Skeletal muscle cell (primary cell): ENCODE measurements at regions not wholly inside any gene's neighbourhood (a gene's known extent, or its start where the extent isn't known, plus 50 kb on each side); places are given as distances from the start of the nearest gene placed in this dataset.
"Not testable (repeated sequence)": the region's sequence is repeated elsewhere in the genome, so short reads cannot be mapped to it uniquely, and the experiment has no call there.

Experiments
- DNase-seq: peaks from one replicate; pipeline ENCODE4 v3.0.0-alpha.2; 2010; ENCODE audit warnings: low read depth
- H3K4me3 ChIP-seq: 2 replicates; pipeline ENCODE4 v1.5.1; 2011; ENCODE audit warnings: low read depth, mild to moderate bottlenecking, control low read depth, low read length, moderate library complexity

- no peak for DNase-seq
- no peak overlapping the region for H3K4me3 ChIP-seq
Observed at GRCh38 chr3:1456781-1457311, 364.0 kb downstream of the CNTN6 start.

DNA sequence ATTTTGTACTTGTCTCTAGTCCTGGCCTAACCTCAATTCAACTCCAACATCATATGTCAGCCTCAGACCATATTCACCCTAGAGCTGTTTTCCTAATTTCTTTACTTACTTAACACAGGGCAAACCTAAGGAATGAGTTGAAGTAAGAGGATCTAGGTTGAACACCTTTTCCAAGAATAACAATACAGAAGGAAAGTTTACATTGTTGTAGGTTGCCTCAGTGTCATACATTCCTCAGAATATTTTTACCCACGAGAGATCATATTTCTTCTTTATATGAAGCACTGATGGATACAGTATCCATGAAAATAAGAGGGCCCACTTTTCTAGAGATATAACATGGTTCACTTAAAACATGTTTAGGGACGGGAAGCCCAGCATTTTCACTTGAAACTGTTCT is 369.5 kb downstream of the CNTN6 start:
- no peak overlapping the region for H3K4me3 ChIP-seq
- DNase-seq, result no peak

DNA sequence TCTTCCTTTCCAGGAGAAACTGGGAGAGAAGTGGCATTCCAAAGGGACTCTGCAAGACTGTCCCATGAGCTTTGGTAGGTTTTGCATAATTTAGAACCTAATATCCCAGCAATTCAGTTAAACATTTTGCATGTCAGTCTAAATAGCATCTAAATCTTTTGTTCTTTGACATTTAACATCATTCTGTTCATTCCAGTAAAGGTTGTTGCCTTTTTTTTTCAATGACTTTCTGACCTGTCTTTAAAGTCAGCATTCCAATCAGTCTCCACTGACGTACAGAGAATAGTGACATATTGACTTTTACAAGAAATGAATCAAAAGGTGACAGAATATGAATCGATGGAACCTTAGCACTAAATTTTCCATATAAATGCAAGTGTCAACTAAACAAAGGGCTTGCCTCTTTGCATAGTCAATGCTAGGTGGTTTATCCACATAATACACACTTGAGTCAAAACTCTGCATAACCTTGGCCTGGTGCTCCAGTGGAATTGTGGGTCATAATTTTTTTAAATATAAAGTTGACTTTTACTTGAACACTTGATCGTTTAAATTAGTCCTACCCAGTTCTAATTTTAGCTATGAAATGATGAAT is 370.1 kb downstream of the CNTN6 start:
- no peak overlapping the region for H3K4me3 ChIP-seq
- no peak for DNase-seq

DNA sequence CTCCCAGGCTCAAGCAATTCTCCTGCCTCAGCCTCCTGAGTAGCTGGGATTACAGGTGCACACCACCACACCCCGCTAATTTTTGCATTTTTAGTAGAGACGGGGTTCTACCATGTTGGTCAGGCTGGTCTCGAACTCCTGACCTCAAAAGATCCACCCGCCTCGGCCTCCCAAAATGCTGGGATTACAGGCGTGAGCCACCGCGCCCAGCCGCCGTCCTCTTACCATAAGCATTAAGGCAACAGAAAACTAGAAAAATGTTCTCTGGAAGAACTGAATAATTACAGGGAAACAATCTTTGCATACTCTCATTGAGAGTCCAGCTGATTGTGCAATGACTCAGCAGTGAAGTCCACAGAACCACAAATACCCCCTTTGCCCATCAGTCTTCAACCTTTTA is 372.3 kb downstream of the CNTN6 start:
- not testable (repeated sequence) for H3K4me3 ChIP-seq, DNase-seq

- no peak overlapping the region for H3K4me3 ChIP-seq
- DNase-seq, result no peak
Observed at GRCh38 chr3:1468145-1468544, 375.3 kb downstream of the CNTN6 start.

DNA sequence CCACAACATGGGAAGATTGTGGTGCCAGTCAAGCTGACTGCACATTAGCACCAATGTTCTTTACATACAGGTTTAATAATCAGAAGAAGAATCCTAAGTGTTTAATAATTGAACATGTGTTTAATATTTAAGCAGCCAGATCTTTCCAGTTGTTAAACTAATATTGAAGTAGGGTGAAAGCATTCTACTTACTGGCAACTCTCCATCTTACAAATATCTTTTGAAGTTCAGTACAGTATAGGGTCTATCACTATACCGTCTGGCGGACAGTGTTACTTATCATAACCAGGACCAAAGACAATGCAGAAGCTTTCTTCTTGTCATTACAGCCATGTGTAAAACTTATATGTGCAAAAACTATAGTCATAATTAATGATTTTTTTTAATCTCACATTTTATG is 376.4 kb downstream of the CNTN6 start:
- no peak overlapping the region for H3K4me3 ChIP-seq
- DNase-seq, result no peak

- no peak overlapping the region for H3K4me3 ChIP-seq
- no peak for DNase-seq
Observed at GRCh38 chr3:1469687-1470086, 376.9 kb downstream of the CNTN6 start.

DNA sequence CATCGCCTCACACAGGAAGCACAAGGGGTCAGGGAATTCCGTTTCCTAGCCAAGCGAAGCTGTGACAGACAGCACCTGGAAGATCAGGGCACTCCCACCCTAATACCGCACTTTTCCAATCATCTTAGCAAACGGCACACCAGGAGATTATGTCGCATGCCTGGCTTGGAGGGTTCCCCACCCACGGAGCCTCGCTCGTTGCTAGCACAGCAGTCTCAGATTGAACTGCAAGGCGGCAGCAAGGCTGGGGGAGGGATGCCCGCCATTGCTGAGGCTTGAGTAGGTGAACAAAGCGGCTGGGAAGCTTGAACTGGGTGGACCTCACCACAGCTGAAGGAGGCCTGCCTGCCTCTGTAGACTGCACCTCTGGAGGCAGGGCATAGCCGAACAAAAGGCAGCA is 384.8 kb downstream of the CNTN6 start:
- no peak for DNase-seq
- no peak overlapping the region for H3K4me3 ChIP-seq

GRCh38 chr3:1495466-1495865 is 402.6 kb downstream of the CNTN6 start:
- no peak for DNase-seq
- no peak overlapping the region for H3K4me3 ChIP-seq

- no peak for DNase-seq
- no peak overlapping the region for H3K4me3 ChIP-seq
Observed at GRCh38 chr3:1499694-1500093, 406.9 kb downstream of the CNTN6 start.

- no peak overlapping the region for H3K4me3 ChIP-seq
- no peak for DNase-seq
Observed at GRCh38 chr3:1501406-1502115, 408.7 kb downstream of the CNTN6 start.

DNA sequence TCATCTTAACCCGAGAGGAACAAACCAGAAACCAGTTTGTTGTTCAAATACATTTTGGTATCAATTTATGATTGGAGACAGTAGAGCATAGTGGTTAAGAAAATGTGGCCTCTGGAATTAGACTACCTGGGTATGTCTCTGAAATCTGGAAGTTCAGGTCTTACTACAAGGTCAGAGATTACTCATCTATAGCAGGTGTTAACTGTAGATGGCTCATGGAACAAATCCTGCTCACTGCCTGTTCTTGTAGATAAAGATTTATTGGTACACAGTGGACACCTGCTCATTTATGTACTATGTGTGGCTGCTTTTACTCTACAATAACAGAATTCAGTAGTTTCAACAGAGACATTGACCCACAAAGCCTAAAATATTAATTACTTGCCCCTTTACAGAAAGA is 413.3 kb downstream of the CNTN6 start:
- DNase-seq, result no peak
- H3K4me3 ChIP-seq, result no peak overlapping the region

DNA sequence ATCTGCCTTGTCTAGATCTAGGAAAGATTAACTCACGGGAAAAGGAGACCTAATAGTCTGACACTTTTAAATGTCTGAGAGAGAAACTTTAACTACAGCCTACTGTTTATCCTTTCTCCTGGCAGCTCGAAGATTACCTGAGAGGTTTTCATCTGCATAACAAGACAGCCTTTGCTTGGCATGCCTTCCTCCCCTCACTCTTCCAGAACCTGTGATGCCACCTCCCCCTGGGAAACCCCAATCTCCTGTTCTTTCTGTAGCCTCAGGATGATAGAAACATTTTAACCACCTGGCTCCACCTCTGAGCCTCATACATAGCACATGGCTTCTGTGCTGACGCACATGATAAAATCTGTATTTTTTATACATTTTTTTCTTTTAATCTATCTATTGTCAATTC is 420.8 kb downstream of the CNTN6 start:
- DNase-seq, result no peak
- no peak overlapping the region for H3K4me3 ChIP-seq

DNA sequence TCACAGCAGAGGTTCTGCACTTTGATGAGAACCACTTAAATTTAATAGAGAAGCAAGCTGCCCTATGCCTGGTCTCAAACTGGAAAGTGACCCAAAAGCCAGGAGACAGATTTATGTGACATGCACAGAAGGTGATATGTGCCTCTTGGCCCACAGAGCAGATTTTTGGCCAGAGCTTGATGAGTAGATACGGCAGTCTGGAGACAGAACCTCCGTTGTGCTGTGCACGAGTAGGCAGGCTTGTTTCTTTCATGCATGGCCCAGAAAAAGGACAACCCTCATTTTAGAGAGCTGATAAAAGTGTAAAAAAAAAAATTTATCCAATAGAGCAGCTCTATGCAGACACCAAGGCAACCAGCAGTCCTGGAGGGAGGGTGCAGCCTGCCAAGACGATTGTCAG is 423.1 kb downstream of the CNTN6 start:
- H3K4me3 ChIP-seq, result no peak overlapping the region
- no peak for DNase-seq

DNA sequence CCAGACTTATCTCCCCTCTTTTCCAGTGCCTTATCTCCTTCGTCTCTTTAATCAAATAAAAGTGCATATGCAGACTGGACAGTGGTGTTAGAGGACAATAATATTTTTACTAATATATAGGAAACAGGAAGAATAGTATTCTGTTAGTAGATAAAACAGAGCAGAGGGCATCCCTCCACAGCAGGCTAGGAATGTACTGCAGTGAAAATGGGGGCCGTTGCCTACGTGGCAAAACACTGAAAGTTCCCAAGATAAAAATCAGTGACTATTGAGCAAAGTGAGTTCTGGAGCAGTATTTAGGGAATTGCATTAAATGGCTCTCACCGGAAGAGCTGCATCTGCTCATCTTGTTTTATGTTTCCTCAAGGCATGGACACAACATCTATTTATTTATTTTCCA is 435.0 kb downstream of the CNTN6 start:
- DNase-seq, result no peak
- H3K4me3 ChIP-seq, result no peak overlapping the region

GRCh38 chr3:1528621-1529020 is 435.8 kb downstream of the CNTN6 start:
- no peak for DNase-seq
- no peak overlapping the region for H3K4me3 ChIP-seq

DNA sequence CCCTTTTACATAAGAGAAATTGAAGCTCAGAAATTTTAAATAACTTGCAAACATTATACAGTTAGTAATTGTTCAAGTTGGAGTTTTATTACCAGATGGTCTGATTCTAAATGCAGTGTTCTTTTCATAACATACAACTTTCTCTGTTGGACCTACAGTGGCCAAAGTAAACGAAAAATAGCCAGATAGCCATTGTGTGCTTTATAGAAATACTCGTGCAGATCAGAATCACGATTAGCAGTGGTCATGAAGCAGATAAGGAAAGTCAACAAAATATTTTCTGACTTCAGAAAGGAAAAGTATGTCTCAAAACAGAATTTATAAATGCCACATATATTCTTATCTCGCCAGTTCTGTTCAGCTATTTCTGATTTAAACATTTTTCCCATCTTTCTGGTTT is 436.9 kb downstream of the CNTN6 start:
- DNase-seq, result no peak
- H3K4me3 ChIP-seq, result no peak overlapping the region

DNA sequence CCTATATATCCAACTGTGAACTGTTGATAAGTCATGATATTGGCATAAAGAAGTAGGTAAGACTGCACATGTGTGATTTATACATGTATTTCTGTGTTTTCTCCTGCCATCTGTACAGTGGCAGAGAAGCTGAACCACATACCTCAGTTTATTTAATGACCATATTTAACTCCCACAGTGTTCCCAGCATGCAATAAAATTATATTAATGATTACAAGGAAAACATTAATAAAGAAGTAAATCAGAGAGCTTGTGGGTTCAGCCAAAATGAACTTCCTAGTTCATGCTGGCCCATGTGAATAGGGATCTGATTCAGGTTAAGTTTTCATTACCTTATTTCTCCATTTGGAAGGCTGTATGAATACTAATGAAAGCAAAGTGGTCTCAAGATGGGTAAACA is 439.2 kb downstream of the CNTN6 start:
- DNase-seq, result no peak
- no peak overlapping the region for H3K4me3 ChIP-seq

DNA sequence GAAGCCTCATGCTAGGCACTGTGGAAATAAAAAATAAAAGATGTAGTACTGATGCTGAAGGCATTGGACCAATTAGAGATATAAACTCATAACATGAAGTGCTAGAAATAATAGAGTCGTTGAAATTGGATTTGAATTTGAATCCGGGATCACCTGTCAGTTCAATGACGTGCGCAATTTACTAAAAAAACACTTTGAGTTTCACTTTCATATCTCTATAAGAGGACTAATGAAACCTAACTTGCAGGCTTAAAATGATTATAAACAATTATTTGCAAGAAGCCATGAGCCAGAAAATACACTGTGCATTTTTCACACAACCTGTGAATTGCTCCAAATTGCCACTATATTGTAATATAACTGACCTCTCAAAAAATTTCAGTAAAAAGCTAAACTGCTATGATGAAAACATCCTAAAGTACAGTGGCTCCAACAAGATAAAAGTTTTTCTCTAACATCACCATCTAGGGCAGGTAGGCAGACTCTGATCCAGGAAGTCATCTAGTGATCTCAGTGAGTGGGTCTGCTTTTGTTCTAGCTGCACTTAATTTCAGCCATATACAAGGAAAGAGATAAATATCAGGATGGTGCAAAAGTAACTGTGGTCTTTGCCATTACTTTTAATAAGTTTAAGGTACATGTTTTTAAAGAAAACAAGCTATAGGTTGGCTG is 440.2 kb downstream of the CNTN6 start:
- no peak for DNase-seq

GRCh38 chr3:1533763-1534162 is 440.9 kb downstream of the CNTN6 start:
- no peak for DNase-seq
- H3K4me3 ChIP-seq, result no peak overlapping the region

More for the DNA sequence above, 440.2 kb downstream of the CNTN6 start:
- H3K4me3 ChIP-seq, result no peak overlapping the region

GRCh38 chr3:1534252-1534651 is 441.4 kb downstream of the CNTN6 start:
- H3K4me3 ChIP-seq, result no peak overlapping the region
- DNase-seq, result no peak
